H1 (cell line): ENCODE measurements at regions not wholly inside any gene's neighbourhood (a gene's known extent, or its start where the extent isn't known, plus 50 kb on each side); places are given as distances from the start of the nearest gene placed in this dataset.

Source experiments
- ASH2L ChIP-seq: fragments of 200-600, 300-600 bp; sonication (generic); IDR thresholded peaks from one replicate; pipeline ENCODE4 v1.7.1; 2017; ENCODE audit warnings: low read length
- CHD1 ChIP-seq: IDR thresholded peaks from 2 replicates; pipeline ENCODE4 v1.6.1; 2012; ENCODE audit warnings: low read depth, low read length, improper control_type of control experiment
- CHD2 ChIP-seq: IDR thresholded peaks from 2 replicates; pipeline ENCODE4 v1.6.1; 2012; ENCODE audit warnings: low read length, improper control_type of control experiment
- CTBP2 ChIP-seq: IDR thresholded peaks from 2 replicates; pipeline ENCODE4 v1.7.0; 2011; ENCODE audit warnings: borderline replicate concordance, mild to moderate bottlenecking, moderate library complexity, mixed read lengths, low read length; ENCODE audit not compliant: insufficient read depth, insufficient read length
- E2F6 ChIP-seq: IDR thresholded peaks from 2 replicates; pipeline ENCODE4 v1.6.1; 2012; ENCODE audit warnings: inconsistent platforms
- GABPA ChIP-seq: IDR thresholded peaks from 2 replicates; pipeline ENCODE4 v1.6.1; 2011; ENCODE audit warnings: mild to moderate bottlenecking, low read length, moderate library complexity, borderline replicate concordance; ENCODE audit not compliant: insufficient read depth
- GTF2F1 ChIP-seq: IDR thresholded peaks from 2 replicates; pipeline ENCODE4 v1.6.1; 2012; ENCODE audit warnings: low read depth, low read length, improper control_type of control experiment, borderline replicate concordance
- MAFK ChIP-seq: IDR thresholded peaks from 2 replicates; pipeline ENCODE4 v1.6.1; 2012; ENCODE audit warnings: low read depth, mild to moderate bottlenecking, improper control_type of control experiment, low read length
- NANOG ChIP-seq: IDR thresholded peaks from 2 replicates; pipeline ENCODE4 v1.6.1; 2011; ENCODE audit warnings: low read length, low read depth, mild to moderate bottlenecking, inconsistent platforms; ENCODE audit not compliant: insufficient read depth, poor library complexity, severe bottlenecking
- PHF8 ChIP-seq: fragments of 200-600 bp; sonication (generic); conservative IDR thresholded peaks from 2 replicates; pipeline ENCODE4 v1.7.1; 2012; ENCODE audit warnings: low read depth, mild to moderate bottlenecking, inconsistent platforms, low read length, moderate library complexity
- POLR2A ChIP-seq, 2 experiments: IDR thresholded peaks; 1 replicate in 1 of 2; 2 replicates in 1 of 2; pipeline ENCODE4 v1.6.1; 2011; ENCODE audit warnings: low read depth in 2 of 2, low read length in 2 of 2, mild to moderate bottlenecking in 2 of 2; ENCODE audit errors: control extremely low read depth in 1 of 2
- POLR2AphosphoS5 ChIP-seq: IDR thresholded peaks from 2 replicates; pipeline ENCODE4 v1.6.1; 2011; ENCODE audit warnings: low read depth, low read length
- RBBP5 ChIP-seq: IDR thresholded peaks from 2 replicates; pipeline ENCODE4 v1.7.1; 2012; ENCODE audit warnings: low read depth, mild to moderate bottlenecking, inconsistent platforms, low read length, moderate library complexity, borderline replicate concordance
- RXRA ChIP-seq: IDR thresholded peaks from 2 replicates; pipeline ENCODE4 v1.6.1; 2011; ENCODE audit warnings: low read depth, mild to moderate bottlenecking, low read length, moderate library complexity; ENCODE audit not compliant: insufficient read depth
- SIN3A ChIP-seq, 2 experiments: IDR thresholded peaks in 1 of 2; conservative IDR thresholded peaks in 1 of 2; 2 replicates each; pipeline ENCODE4 v1.6.1; 2011 to 2012; ENCODE audit warnings: low read length in 2 of 2, improper control_type of control experiment in 1 of 2, low read depth in 1 of 2, mild to moderate bottlenecking in 1 of 2
- SP2 ChIP-seq: IDR thresholded peaks from 2 replicates; pipeline ENCODE4 v1.6.1; 2012; ENCODE audit warnings: mild to moderate bottlenecking, low read length, inconsistent platforms
- SP4 ChIP-seq: IDR thresholded peaks from 2 replicates; pipeline ENCODE4 v1.6.1; 2012; ENCODE audit warnings: low read length, inconsistent platforms
- SRF ChIP-seq: IDR thresholded peaks from 2 replicates; pipeline ENCODE4 v1.6.1; 2011; ENCODE audit warnings: mild to moderate bottlenecking, low read depth, low read length, moderate library complexity
- SUZ12 ChIP-seq: fragments of 200-600 bp; sonication (generic); IDR thresholded peaks from 2 replicates; pipeline ENCODE4 v1.6.1; 2012; ENCODE audit warnings: mild to moderate bottlenecking, inconsistent platforms, low read length, moderate library complexity, mixed read lengths
- TAF1 ChIP-seq: IDR thresholded peaks from 2 replicates; pipeline ENCODE4 v1.6.1; 2011; ENCODE audit warnings: mild to moderate bottlenecking, low read depth, low read length
- TAF7 ChIP-seq: optimal IDR thresholded peaks from 2 replicates; pipeline ENCODE3; 2011; ENCODE audit warnings: low read depth, mild to moderate bottlenecking, inconsistent platforms, low read length, moderate library complexity, borderline replicate concordance
- TBP ChIP-seq: IDR thresholded peaks from 2 replicates; pipeline ENCODE4 v1.6.1; 2011; ENCODE audit warnings: low read depth, low read length, improper control_type of control experiment
- TCF12 ChIP-seq: IDR thresholded peaks from 2 replicates; pipeline ENCODE4 v1.6.1; 2011; ENCODE audit warnings: low read depth, mild to moderate bottlenecking, low read length
- YY1 ChIP-seq: IDR thresholded peaks from 2 replicates; pipeline ENCODE4 v1.6.1; 2011; ENCODE audit warnings: low read depth, mild to moderate bottlenecking, low read length

- TF ChIP-seq TAF1, result peak; percentile 99
- TF ChIP-seq E2F6, result peak; percentile 51; the same call in 1 of the 2 replicates
- TF ChIP-seq POLR2AphosphoS5, result peak; percentile 100
- TF ChIP-seq NANOG, result no peak
- TF ChIP-seq SIN3A (conservative IDR thresholded peaks at IDR 0.05 in 1 of 2, IDR thresholded peaks at IDR 0.05 in 1 of 2; ENCODE audit: low read depth in 1 of 2, low read length in 2 of 2), result peak; percentile 77 to 97; a peak in 3 of 4 replicates
- TF ChIP-seq RXRA, result peak; percentile 89; the same call in 1 of the 2 replicates
- TF ChIP-seq POLR2A (IDR thresholded peaks at IDR 0.05; ENCODE audit: control extremely low read depth in 1 of 2, low read depth in 2 of 2, low read length in 2 of 2), result peak; percentile 91 to 99
- TF ChIP-seq ASH2L, result peak; percentile 77
- TF ChIP-seq RBBP5, result peak; percentile 40; the same call in 1 of the 2 replicates
- peak; percentile 45; the same call in 1 of the 2 replicates for TF ChIP-seq MAFK
- TF ChIP-seq TBP, result peak; percentile 98
- peak; percentile 99 for TF ChIP-seq GTF2F1
- peak; percentile 41 for TF ChIP-seq SP2
- no peak for TF ChIP-seq SUZ12
- TF ChIP-seq TAF7, result peak; percentile 98
- peak; percentile 90 for TF ChIP-seq CHD2
- TF ChIP-seq CHD1, result peak; percentile 66
- no peak for TF ChIP-seq CTBP2
- peak; percentile 97 for TF ChIP-seq SP4
- TF ChIP-seq YY1, result peak; percentile 61; the same call in 1 of the 2 replicates
- peak; percentile 60 for TF ChIP-seq PHF8
- peak; percentile 93 for TF ChIP-seq TCF12
- TF ChIP-seq SRF, result no peak
- no peak for TF ChIP-seq GABPA
These were observed 108.4 kb upstream of the PRSS16 start (continued) for GRCh38 chr6:27138837-27139755.
